Right ventricle myocardium inferior (tissue), 1 donor: ENCODE measurements at regions not wholly inside any gene's neighbourhood (a gene's known extent, or its start where the extent isn't known, plus 50 kb on each side); places are given as distances from the start of the nearest gene placed in this dataset.
"Not testable (repeated sequence)": the region's sequence is repeated elsewhere in the genome, so short reads cannot be mapped to it uniquely, and the experiment has no call there.

Source experiments
- ATAC-seq: fragments of 200-7000 bp; cut with Tn5 transposase; one replicate; pipeline ENCODE4 v1.9.1; 2020; ENCODE audit warnings: mild to moderate bottlenecking, moderate library complexity
- DNase-seq: peaks from one replicate; pipeline ENCODE4 v3.0.0; 2021; ENCODE audit errors: missing footprints
- intact Hi-C: fragments of 100-400 bp; cut with DNase I; formaldehyde crosslinking; loops from one replicate; pipeline ENCODE4 v1.11.0; 2022
- donor health status: DM: no; HTN: yes; CAD: no; lungs with severe emphysema.

GRCh38 chr6:154919806-154920205 lies 75.3 kb upstream of the TIAM2 start:
- DNase-seq (no peak), ATAC-seq (no peak)
- intact Hi-C loops = no loop called here

GRCh38 chr6:154920495-154921200 lies 74.5 kb upstream of the TIAM2 start:
- ATAC-seq = no peak
- intact Hi-C loops = no loop called here
- no peak for DNase-seq

GRCh38 chr6:154921482-154921881 lies 73.6 kb upstream of the TIAM2 start:
- no peak for ATAC-seq
- intact Hi-C loops = no loop called here
- no peak for DNase-seq

- no peak for DNase-seq
- intact Hi-C loops = no loop called here
- ATAC-seq = no peak
Measured at GRCh38 chr6:154923199-154923869, 71.8 kb upstream of the TIAM2 start.

- intact Hi-C loops = loop anchor here (5.0 kb wide), 1 partner anchor 247 kb away; no protein-coding TSS in a partner anchor
- ATAC-seq (no peak), DNase-seq (no peak)
Measured at GRCh38 chr6:154925130-154925529, 70.0 kb upstream of the TIAM2 start.

- ATAC-seq = no peak
- intact Hi-C loops = loop anchor here (5.0 kb wide), 1 partner anchor 246 kb away; no protein-coding TSS in a partner anchor
- DNase-seq = no peak
Measured at GRCh38 chr6:154926366-154926765, 68.7 kb upstream of the TIAM2 start.

- intact Hi-C loops = loop anchor here (5.0 kb wide), 1 partner anchor 244 kb away; no protein-coding TSS in a partner anchor
- no peak for ATAC-seq
- no peak for DNase-seq
Measured at GRCh38 chr6:154928325-154928922, 66.7 kb upstream of the TIAM2 start.

GRCh38 chr6:154930451-154930851 lies 64.7 kb upstream of the TIAM2 start:
- ATAC-seq (no peak), DNase-seq (no peak)
- intact Hi-C loops = loop anchor here (10.0 kb wide), 1 partner anchor 324 kb away; no protein-coding TSS in a partner anchor

- intact Hi-C loops = loop anchor here (10.0 kb wide), 1 partner anchor 323 kb away; no protein-coding TSS in a partner anchor
- ATAC-seq = no peak
- no peak for DNase-seq
Measured at GRCh38 chr6:154931711-154932424, 63.2 kb upstream of the TIAM2 start.

GRCh38 chr6:154932515-154933027 lies 62.5 kb upstream of the TIAM2 start:
- no peak for DNase-seq
- intact Hi-C loops = loop anchor here (10.0 kb wide), 1 partner anchor 322 kb away; no protein-coding TSS in a partner anchor
- no peak for ATAC-seq

GRCh38 chr6:154933181-154933827 lies 61.8 kb upstream of the TIAM2 start:
- ATAC-seq (no peak), DNase-seq (no peak)
- intact Hi-C loops = loop anchor here (10.0 kb wide), 1 partner anchor 321 kb away; no protein-coding TSS in a partner anchor

GRCh38 chr6:154937306-154938220 lies 57.6 kb upstream of the TIAM2 start:
- DNase-seq = no peak
- intact Hi-C loops = loop anchor here (10.0 kb wide), 1 partner anchor 317 kb away; no protein-coding TSS in a partner anchor
- ATAC-seq = no peak

- DNase-seq = no peak
- no peak for ATAC-seq
- intact Hi-C loops = loop anchor here (10.0 kb wide), 1 partner anchor 317 kb away; no protein-coding TSS in a partner anchor
Measured at GRCh38 chr6:154938221-154938580, 56.9 kb upstream of the TIAM2 start.

GRCh38 chr6:154938727-154939285 lies 56.3 kb upstream of the TIAM2 start:
- intact Hi-C loops = loop anchor here (10.0 kb wide), 1 partner anchor 316 kb away; no protein-coding TSS in a partner anchor

GRCh38 chr6:154942770-154943169 lies 52.3 kb upstream of the TIAM2 start:
- no peak for DNase-seq
- ATAC-seq = no peak
- intact Hi-C loops = no loop called here

More at GRCh38 chr6:154938727-154939285, 56.3 kb upstream of the TIAM2 start:
- ATAC-seq, DNase-seq: not testable (repeated sequence)

- intact Hi-C loops = no loop called here
- ATAC-seq (no peak), DNase-seq (no peak)
Measured at GRCh38 chr6:154945271-154945890, 49.7 kb upstream of the TIAM2 start.
